ENCODE measurements at regions not wholly inside any gene's neighbourhood (a gene's known extent, or its start where the extent isn't known, plus 50 kb on each side); places are given as distances from the start of the nearest gene placed in this dataset.

DNA sequence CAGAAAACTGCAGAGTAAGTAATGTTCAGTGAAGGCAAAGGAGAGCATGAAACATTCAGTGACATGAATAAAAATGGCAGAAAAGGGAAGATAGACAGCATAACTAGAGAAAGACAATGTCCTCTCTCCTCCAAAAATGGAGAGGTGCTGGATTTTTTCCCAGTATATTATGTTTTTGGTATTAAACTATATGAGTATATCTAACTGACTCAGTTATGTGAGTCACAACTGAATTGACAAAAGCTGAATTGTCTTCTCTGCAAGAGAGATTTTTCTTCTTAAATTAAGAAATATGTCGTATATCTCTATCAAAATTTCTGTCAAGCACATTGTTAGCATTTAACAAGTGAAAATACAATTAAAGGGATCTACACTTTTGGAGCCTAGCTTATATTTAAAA, 375.1 kb downstream of the CHSY3 start:
- H3K27ac ChIP-seq, result peak overlapping the region; percentile 59 to 65
- DNase-seq (ENCODE audit: low spot score in 2 of 2), result no peak
- H3K4me3 ChIP-seq, result no peak overlapping the region
- intact Hi-C loops (cut with DNase I), result no loop called here
- no peaks in the 10 kb centered on the region for H3K27me3 ChIP-seq
- peaks cover 0 to 17% of the 10 kb centered on the region in 2 donors for H3K4me1 ChIP-seq
- no peaks in the 10 kb centered on the region for H3K36me3 ChIP-seq
- TF ChIP-seq, protein P1, sequence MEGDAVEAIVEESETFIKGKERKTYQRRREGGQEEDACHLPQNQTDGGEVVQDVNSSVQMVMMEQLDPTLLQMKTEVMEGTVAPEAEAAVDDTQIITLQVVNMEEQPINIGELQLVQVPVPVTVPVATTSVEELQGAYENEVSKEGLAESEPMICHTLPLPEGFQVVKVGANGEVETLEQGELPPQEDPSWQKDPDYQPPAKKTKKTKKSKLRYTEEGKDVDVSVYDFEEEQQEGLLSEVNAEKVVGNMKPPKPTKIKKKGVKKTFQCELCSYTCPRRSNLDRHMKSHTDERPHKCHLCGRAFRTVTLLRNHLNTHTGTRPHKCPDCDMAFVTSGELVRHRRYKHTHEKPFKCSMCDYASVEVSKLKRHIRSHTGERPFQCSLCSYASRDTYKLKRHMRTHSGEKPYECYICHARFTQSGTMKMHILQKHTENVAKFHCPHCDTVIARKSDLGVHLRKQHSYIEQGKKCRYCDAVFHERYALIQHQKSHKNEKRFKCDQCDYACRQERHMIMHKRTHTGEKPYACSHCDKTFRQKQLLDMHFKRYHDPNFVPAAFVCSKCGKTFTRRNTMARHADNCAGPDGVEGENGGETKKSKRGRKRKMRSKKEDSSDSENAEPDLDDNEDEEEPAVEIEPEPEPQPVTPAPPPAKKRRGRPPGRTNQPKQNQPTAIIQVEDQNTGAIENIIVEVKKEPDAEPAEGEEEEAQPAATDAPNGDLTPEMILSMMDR (IDR thresholded peaks at IDR 0.05), result no peak
- H3K9me3 ChIP-seq, result no peaks in the 10 kb centered on the region

DNA sequence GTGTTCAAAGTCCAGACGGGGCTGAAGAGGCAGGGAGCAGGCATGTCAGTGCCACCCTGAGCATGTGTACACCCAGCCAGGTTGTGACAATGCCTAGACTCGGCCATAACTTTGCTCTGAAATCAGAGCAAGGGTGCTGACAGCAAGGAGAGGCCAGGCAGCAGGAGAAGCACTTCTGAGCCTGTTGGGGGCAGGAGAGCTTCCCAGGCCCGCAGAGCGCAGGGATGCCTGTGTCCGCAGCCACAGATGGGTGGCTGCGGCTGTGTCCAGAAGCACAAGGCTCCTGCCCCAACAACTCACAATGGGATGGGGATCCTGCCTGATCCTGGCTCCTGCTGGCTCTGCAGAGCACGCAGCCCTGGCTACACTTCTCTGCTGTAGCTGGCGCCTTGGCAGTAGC, 373.9 kb downstream of the CHSY3 start:
- Histone ChIP-seq H3K36me3 (no peaks in the 10 kb centered on the region), H3K4me3 (no peak overlapping the region), H3K27ac (no peak overlapping the region), H3K9me3 (no peaks in the 10 kb centered on the region), H3K27me3 (no peaks in the 10 kb centered on the region), H3K4me1 (peaks cover 0 to 17% of the 10 kb centered on the region in 2 donors)
- DNase-seq (ENCODE audit: low spot score in 2 of 2), result no peak
- TF ChIP-seq, protein P1 (IDR thresholded peaks at IDR 0.05), result no peak
- intact Hi-C loops (cut with DNase I), result no loop called here

DNA sequence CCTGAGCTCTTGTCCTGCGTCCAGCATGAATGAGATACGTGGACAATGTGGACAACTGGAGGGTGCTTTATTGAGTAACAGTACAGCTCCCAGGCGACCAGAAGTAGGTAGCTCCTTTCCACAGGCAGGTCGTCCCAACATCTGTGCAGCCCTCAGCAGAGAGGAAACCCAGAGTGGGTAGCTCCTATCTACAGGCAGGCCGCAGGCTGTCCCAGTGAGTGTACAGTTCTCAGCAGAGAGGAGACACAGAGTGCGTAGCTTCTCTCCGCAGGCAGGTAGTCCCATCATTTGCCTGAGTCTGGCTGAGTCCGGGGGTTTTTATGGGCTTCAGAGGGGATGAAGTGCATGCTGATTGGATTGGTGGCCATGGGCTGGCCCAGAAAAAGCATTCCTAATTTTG, 373.3 kb downstream of the CHSY3 start:
- no peak for DNase-seq (ENCODE audit: low spot score in 2 of 2)
- Histone ChIP-seq H3K4me1 (peaks cover 0 to 15% of the 10 kb centered on the region in 2 donors), H3K27me3 (no peaks in the 10 kb centered on the region), H3K27ac (no peak overlapping the region), H3K9me3 (no peaks in the 10 kb centered on the region), H3K4me3 (no peak overlapping the region), H3K36me3 (no peaks in the 10 kb centered on the region)
- intact Hi-C loops (cut with DNase I), result no loop called here
- TF ChIP-seq, protein P1 (IDR thresholded peaks at IDR 0.05), result no peak

DNA sequence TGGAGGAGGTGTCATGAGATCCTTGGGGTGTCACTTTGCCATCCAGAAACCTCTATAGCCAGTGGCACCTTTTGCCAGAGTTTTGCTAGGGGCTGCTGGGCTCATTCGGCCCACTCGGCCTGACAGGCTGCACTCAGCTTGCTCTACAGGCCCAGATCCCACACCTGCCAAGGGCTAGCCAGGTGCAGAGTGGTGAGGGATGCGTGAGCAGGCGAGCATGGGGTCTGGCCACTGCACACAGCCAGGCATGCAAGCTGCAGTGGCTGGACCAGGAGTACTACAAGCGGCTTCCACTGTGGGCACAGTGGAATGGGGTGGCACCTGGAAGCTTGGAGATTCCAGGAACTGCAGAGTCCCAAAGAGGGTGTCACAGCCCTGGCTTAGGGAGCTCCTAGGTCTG, 372.7 kb downstream of the CHSY3 start:
- DNase-seq (ENCODE audit: low spot score in 2 of 2), result no peak
- TF ChIP-seq, protein P1 (IDR thresholded peaks at IDR 0.05), result no peak
- peaks cover 0 to 14% of the 10 kb centered on the region in 2 donors for H3K4me1 ChIP-seq
- no peak overlapping the region for H3K27ac ChIP-seq
- no peak overlapping the region for H3K4me3 ChIP-seq
- intact Hi-C loops (cut with DNase I), result no loop called here
- H3K9me3 ChIP-seq, result no peaks in the 10 kb centered on the region
- no peaks in the 10 kb centered on the region for H3K36me3 ChIP-seq
- H3K27me3 ChIP-seq, result no peaks in the 10 kb centered on the region

DNA sequence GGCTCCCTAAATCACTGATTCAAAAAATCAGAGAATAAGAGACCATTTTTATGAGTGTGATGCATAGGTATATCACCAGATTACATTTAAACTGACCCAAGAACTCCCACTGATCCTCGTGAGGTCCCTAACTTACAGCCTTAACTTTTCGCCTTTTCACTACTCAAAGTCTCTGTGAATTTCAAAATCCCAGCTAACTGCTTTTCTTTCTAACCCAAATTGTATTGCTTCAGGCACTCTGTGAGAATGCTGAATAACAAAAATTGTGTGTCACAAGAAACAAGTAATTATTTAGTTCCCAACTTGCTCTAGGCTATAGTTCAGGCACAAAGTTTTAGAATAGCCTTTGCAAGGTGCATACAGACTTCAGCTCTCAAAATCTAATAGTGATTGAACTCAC, 368.6 kb downstream of the CHSY3 start:
- Histone ChIP-seq H3K36me3 (no peaks in the 10 kb centered on the region), H3K27me3 (no peaks in the 10 kb centered on the region), H3K27ac (no peak overlapping the region), H3K9me3 (no peaks in the 10 kb centered on the region), H3K4me3 (no peak overlapping the region), H3K4me1 (no peaks in the 10 kb centered on the region)
- no peak for DNase-seq (ENCODE audit: low spot score in 2 of 2)
- TF ChIP-seq, protein P1 (IDR thresholded peaks at IDR 0.05), result no peak
- intact Hi-C loops (cut with DNase I), result no loop called here

DNA sequence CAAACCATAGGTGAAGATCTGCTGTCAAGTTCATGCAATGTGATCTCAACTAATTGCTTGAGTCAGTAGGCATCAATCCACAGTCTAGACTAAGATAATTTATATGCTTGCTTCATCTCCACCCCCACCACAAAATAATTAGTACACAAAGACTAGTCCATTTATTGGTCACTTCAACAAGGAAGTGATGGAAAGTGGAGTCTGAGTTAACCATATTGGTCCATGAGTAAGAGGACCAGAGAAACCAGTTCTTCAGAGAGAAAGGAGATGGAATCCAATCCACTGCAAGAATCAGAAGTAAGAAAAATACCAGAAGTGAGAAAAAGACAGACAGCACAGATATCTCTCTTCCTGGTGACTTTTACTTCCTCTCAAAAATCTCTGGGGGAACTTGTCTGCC, 366.5 kb downstream of the CHSY3 start:
- DNase-seq (ENCODE audit: low spot score in 2 of 2), result no peak
- H3K4me1 ChIP-seq, result no peaks in the 10 kb centered on the region
- H3K27ac ChIP-seq, result no peak overlapping the region
- H3K36me3 ChIP-seq, result no peaks in the 10 kb centered on the region
- TF ChIP-seq, protein P1 (IDR thresholded peaks at IDR 0.05), result no peak
- no peaks in the 10 kb centered on the region for H3K9me3 ChIP-seq
- H3K27me3 ChIP-seq, result no peaks in the 10 kb centered on the region
- intact Hi-C loops (cut with DNase I), result no loop called here
- no peak overlapping the region for H3K4me3 ChIP-seq

Measured in ascending aorta (tissue), 2 donors.